AG04450 (cell line): ENCODE measurements at regions not wholly inside any gene's neighbourhood (a gene's known extent, or its start where the extent isn't known, plus 50 kb on each side); places are given as distances from the start of the nearest gene placed in this dataset.

Experiments used
- CTCF ChIA-PET: fragments of 300-600, 350-600 bp; formaldehyde crosslinking; extraction: SDS; loops from one replicate; lab custom pipeline; 2022; ENCODE audit warnings: antibody characterized with exemption, inconsistent platforms; lab: Charles Lee
- POLR2A ChIA-PET: fragments of 350-600 bp; formaldehyde crosslinking; extraction: SDS; loops from one replicate; lab custom pipeline; 2021; ENCODE audit warnings: antibody characterized with exemption, inconsistent platforms; lab: Yijun Ruan, JAX
- DNase-seq: peaks from one replicate; pipeline ENCODE4 v3.0.0-alpha.2; 2011; ENCODE audit warnings: low read depth, low spot score
- H3K27ac ChIP-seq: one replicate; pipeline ENCODE4 v1.5.1; 2012; ENCODE audit warnings: low read depth, low read length, control low read depth
- H3K27me3 ChIP-seq: one replicate; pipeline ENCODE4 v1.6.0; 2012; ENCODE audit warnings: low read length; ENCODE audit not compliant: control insufficient read depth, insufficient read depth
- H3K4me3 ChIP-seq: 2 replicates; pipeline ENCODE4 v1.5.1; 2011; ENCODE audit warnings: mild to moderate bottlenecking, low read depth, low read length, control low read depth
- H3K9me3 ChIP-seq: 2 replicates; pipeline ENCODE4 v1.5.1; 2012; ENCODE audit warnings: low read length; ENCODE audit not compliant: control insufficient read depth, insufficient read depth
- TF ChIP-seq, protein P1 (sequence below): IDR thresholded peaks from 2 replicates; pipeline ENCODE4 v1.5.1; 2011; ENCODE audit warnings: low read depth, low read length, control low read depth, inconsistent platforms

DNA sequence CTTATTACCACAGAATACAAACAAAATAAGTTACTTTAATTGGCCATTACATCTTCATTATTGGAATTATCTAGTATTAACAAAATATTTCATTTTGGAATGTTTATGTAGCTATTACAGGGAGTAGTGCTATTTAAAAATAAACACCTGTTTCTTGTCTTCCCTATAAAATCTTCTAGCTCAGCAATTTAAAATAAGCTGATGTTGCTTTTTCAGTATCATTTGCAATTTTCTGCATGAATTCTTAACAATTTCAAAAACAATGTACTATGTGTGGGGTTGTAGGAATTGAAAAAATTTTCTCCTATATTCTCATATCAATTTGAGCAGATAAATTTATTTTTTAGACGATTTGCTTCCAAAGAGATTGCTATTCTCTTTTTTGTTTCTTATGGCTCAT is 1251.3 kb upstream of the CRIM1 start:
- TF ChIP-seq, protein P1, sequence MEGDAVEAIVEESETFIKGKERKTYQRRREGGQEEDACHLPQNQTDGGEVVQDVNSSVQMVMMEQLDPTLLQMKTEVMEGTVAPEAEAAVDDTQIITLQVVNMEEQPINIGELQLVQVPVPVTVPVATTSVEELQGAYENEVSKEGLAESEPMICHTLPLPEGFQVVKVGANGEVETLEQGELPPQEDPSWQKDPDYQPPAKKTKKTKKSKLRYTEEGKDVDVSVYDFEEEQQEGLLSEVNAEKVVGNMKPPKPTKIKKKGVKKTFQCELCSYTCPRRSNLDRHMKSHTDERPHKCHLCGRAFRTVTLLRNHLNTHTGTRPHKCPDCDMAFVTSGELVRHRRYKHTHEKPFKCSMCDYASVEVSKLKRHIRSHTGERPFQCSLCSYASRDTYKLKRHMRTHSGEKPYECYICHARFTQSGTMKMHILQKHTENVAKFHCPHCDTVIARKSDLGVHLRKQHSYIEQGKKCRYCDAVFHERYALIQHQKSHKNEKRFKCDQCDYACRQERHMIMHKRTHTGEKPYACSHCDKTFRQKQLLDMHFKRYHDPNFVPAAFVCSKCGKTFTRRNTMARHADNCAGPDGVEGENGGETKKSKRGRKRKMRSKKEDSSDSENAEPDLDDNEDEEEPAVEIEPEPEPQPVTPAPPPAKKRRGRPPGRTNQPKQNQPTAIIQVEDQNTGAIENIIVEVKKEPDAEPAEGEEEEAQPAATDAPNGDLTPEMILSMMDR = no peak
- Histone ChIP-seq H3K9me3 (no peaks in the 10 kb centered on the region; the same call in none of the 2 replicates), H3K27ac (no peak overlapping the region), H3K4me3 (no peak overlapping the region), H3K27me3 (no peaks in the 10 kb centered on the region)
- no peak for DNase-seq
- CTCF ChIA-PET = no interaction called here
- POLR2A ChIA-PET = no interaction called here

DNA sequence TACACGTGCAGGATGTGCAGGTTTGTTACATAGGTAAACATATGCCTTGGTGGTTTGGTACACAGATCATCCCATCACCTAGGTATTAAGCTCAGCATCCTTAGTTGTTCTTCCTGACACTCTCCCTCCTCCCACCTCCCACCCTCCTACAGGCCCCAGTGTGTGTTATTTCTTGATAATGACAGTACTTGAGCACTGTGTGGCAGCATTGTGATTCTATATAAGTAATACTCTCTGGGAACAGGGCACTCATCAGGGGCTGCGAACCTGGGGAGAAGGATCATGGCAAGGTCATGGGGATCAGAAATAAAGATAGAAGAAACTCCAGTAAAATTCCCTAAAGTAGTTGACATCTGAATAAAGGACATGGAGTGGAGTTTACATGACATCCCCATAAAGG is 1256.2 kb upstream of the CRIM1 start:
- Histone ChIP-seq H3K9me3 (no peaks in the 10 kb centered on the region; the same call in 1 of the 2 replicates), H3K27ac (no peak overlapping the region), H3K27me3 (no peaks in the 10 kb centered on the region), H3K4me3 (no peak overlapping the region)
- ChIA-PET CTCF (no interaction called here), POLR2A (no interaction called here)
- TF ChIP-seq, protein P1 = no peak
- DNase-seq = no peak

DNA sequence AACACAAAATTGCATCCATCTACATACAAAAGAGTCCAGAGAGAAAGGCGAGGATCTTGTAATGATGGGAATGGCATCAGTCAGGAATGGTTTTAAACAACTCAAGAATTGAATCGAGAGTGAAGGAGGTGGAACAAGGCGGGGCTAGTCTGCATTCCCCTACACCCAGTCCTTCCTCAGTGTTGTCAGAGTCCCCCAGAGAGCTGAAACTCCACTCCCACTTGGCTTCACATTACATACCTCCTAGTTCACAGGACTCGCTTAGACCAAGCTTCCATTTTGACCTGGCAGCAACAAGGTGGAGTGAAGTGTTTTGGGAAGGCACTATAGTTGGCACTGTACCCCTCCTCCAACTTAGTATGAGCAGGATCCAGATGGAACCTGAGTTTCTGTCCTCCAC is 1273.5 kb upstream of the CRIM1 start:
- ChIA-PET POLR2A (no interaction called here), CTCF (interaction anchor here (0.6 kb wide), 1 partner anchor 75 kb away, joined by 3 read pairs; no protein-coding TSS in a partner anchor)
- Histone ChIP-seq H3K4me3 (no peak overlapping the region), H3K27ac (no peak overlapping the region), H3K27me3 (no peaks in the 10 kb centered on the region), H3K9me3 (0 out of 2 replicates have a peak, but pooled peaks cover 2% of the 10 kb centered on the region)
- DNase-seq = no peak
- TF ChIP-seq, protein P1 = no peak

DNA sequence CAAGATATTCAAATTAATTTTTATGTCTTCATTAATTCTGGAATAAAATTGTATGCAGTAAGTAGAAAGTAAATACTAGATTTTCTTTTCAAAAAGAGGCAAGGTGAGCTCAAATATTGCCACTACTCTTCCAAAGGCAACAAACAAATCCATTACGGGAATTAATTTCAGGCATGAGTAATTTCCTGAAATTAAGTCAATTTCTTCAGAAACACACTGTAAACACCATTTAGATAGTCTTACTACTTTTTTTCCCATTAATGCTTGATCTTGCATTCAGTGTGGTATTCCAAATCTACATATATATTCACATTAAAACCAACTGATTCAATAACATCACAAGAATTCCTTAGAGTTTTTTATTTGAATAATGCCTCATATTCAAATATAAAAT is 1274.0 kb upstream of the CRIM1 start:
- CTCF ChIA-PET = interaction anchor here (0.6 kb wide), 1 partner anchor 75 kb away, joined by 3 read pairs; no protein-coding TSS in a partner anchor
- Histone ChIP-seq H3K9me3 (0 out of 2 replicates have a peak, but pooled peaks cover 2% of the 10 kb centered on the region), H3K27ac (no peak overlapping the region), H3K4me3 (no peak overlapping the region), H3K27me3 (no peaks in the 10 kb centered on the region)
- POLR2A ChIA-PET = no interaction called here
- TF ChIP-seq, protein P1 = no peak
- no peak for DNase-seq

DNA sequence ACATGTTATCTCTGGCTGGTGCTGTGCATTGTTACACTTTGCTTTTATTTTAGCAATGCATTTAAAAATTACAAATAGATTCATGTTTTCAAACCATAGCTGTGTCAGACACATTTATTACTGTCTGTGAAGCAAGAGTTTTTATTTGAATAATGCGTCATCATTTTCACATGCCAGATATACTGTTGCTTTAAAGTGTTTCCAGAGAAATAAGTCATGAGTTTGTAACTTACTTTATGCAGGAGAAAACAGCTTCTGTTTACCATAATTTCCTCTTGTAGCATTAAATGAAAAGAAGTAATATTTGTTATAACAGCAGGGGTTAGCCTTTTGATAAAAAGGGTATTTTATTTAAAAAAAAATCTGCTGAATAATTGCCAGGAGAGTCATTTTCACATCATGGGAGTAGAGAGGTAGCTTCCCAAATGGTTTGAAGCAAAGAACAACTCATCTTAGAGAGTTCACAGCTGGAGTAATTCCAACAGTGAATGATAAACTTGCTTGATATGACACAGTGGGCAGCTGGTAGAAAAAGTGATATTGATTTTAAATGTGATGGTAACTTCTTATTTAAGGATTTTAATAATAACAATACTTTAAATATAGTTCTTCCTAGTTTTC is 1274.5 kb upstream of the CRIM1 start:
- CTCF ChIA-PET = interaction anchor here (0.6 kb wide), 1 partner anchor 76 kb away, joined by 3 read pairs; no protein-coding TSS in a partner anchor
- DNase-seq = no peak
- Histone ChIP-seq H3K27ac (no peak overlapping the region), H3K4me3 (no peak overlapping the region), H3K27me3 (no peaks in the 10 kb centered on the region), H3K9me3 (0 out of 2 replicates have a peak, but pooled peaks cover 2% of the 10 kb centered on the region)
- TF ChIP-seq, protein P1 = no peak
- POLR2A ChIA-PET = no interaction called here
